Mammary epithelial cell (primary cell): ENCODE measurements at regions not wholly inside any gene's neighbourhood (a gene's known extent, or its start where the extent isn't known, plus 50 kb on each side); places are given as distances from the start of the nearest gene placed in this dataset.

Source experiments
- CTCF ChIP-seq, 2 donors: IDR thresholded peaks in 1 of 2; conservative IDR thresholded peaks in 1 of 2; 2 replicates each; pipeline ENCODE4 v1.5.1; 2011 to 2012; ENCODE audit warnings: inconsistent platforms in 2 of 2, low read length in 2 of 2, mild to moderate bottlenecking in 2 of 2, control low read depth in 1 of 2, low read depth in 1 of 2; ENCODE audit not compliant: insufficient read depth in 1 of 2; ENCODE audit errors: extremely low read depth in 1 of 2
- EZH2 ChIP-seq: IDR thresholded peaks from 2 replicates; pipeline ENCODE4 v1.6.1; 2012; ENCODE audit warnings: low read length, inconsistent platforms, borderline replicate concordance

- TF ChIP-seq CTCF (conservative IDR thresholded peaks at IDR 0.05 in 1 of 2, IDR thresholded peaks at IDR 0.05 in 1 of 2; ENCODE audit: extremely low read depth in 1 of 2, insufficient read depth in 1 of 2, low read depth in 1 of 2, low read length in 2 of 2) (no peak), EZH2 (no peak)
Observed at GRCh38 chr9:13491138-13491492, 211.6 kb upstream of the MPDZ start.
